HCT116 (cell line): ENCODE measurements at regions not wholly inside any gene's neighbourhood (a gene's known extent, or its start where the extent isn't known, plus 50 kb on each side); places are given as distances from the start of the nearest gene placed in this dataset.

Experiments used
- ATF3 ChIP-seq: IDR thresholded peaks from 2 replicates; pipeline ENCODE4 v1.6.1; 2012
- CTCF ChIP-seq, 3 experiments: fragments of 200-600 bp in 1 of 3; sonication (generic) in 1 of 3; IDR thresholded peaks in 2 of 3; conservative IDR thresholded peaks in 1 of 3; 2 replicates each; pipeline ENCODE4 v1.5.1; 2012 to 2017; ENCODE audit warnings: low read depth in 2 of 3, low read length in 2 of 3, antibody characterized with exemption in 1 of 3, borderline replicate concordance in 1 of 3, control low read depth in 1 of 3, mild to moderate bottlenecking in 1 of 3, mixed read lengths in 1 of 3, mixed run types in 1 of 3, moderate library complexity in 1 of 3; ENCODE audit not compliant: insufficient read depth in 1 of 3
- RAD21 ChIP-seq: IDR thresholded peaks from 2 replicates; pipeline ENCODE4 v1.6.1; 2012; ENCODE audit warnings: low read depth, mild to moderate bottlenecking
- SP1 ChIP-seq: IDR thresholded peaks from 2 replicates; pipeline ENCODE4 v1.6.1; 2012; ENCODE audit warnings: low read depth

- TF ChIP-seq SP1 (no peak), RAD21 (no peak), ATF3 (no peak), CTCF (IDR thresholded peaks at IDR 0.05 in 2 of 3, conservative IDR thresholded peaks at IDR 0.05 in 1 of 3; ENCODE audit: borderline replicate concordance in 1 of 3, insufficient read depth in 1 of 3, low read depth in 2 of 3, low read length in 2 of 3) (no peak)
Observed at GRCh38 chr18:68298330-68298729, 416.6 kb downstream of the TMX3 start.
